ENCODE measurements at regions not wholly inside any gene's neighbourhood (a gene's known extent, or its start where the extent isn't known, plus 50 kb on each side); places are given as distances from the start of the nearest gene placed in this dataset.

GRCh38 chr19:28372576-28373247, 840.2 kb downstream of the UQCRFS1 start:
- Histone ChIP-seq H3K27ac (ENCODE audit: control insufficient read depth, insufficient read depth) (no peak overlapping the region), H3K9ac (ENCODE audit: control insufficient read depth, insufficient read depth, low read length) (no peak overlapping the region), H3K4me3 (no peak overlapping the region), H3K36me3 (ENCODE audit: control insufficient read depth in 2 of 2, insufficient read depth in 2 of 2, low read length in 1 of 2) (no peaks in the 10 kb centered on the region), H3K79me2 (ENCODE audit: control insufficient read depth, insufficient read depth, low read length) (no peaks in the 10 kb centered on the region), H3K9me3 (replicated peaks; ENCODE audit: control insufficient read depth, insufficient read depth, low read length) (no peaks in the 10 kb centered on the region), H3K27me3 (replicated peaks in 1 of 2; ENCODE audit: control insufficient read depth in 2 of 2, insufficient read depth in 2 of 2, low read length in 1 of 2) (no peaks in the 10 kb centered on the region), H4K20me1 (ENCODE audit: control insufficient read depth, insufficient read depth) (no peaks in the 10 kb centered on the region), H3K4me2 (ENCODE audit: control insufficient read depth, insufficient read depth) (no peak overlapping the region), H2AFZ (ENCODE audit: control insufficient read depth, low read depth, low read length) (no peak overlapping the region), H3K4me1 (ENCODE audit: control insufficient read depth, insufficient read depth, low read length) (no peaks in the 10 kb centered on the region)
- no peak for DNase-seq (ENCODE audit: low read depth, low spot score)
- ATAC-seq: no peak
- POLR2A ChIA-PET: no interaction called here
- RAD21 ChIA-PET (ENCODE audit: unreplicated experiment): no interaction called here
- CTCF ChIA-PET: interaction anchor here (0.6 to 1.2 kb wide), 3 partner anchors 15 to 137 kb away, joined by 3 to 5 read pairs (median 4); no protein-coding TSS in a partner anchor
- BruUV-seq (replicated peaks): no TSS peak
- SMC1A ChIA-PET (ENCODE audit: uncharacterized antibody, unreplicated experiment): no interaction called here
- WGBS (ENCODE audit: insufficient coverage, insufficient replicate concordance, low lambda C conversion rate, missing lambda C conversion rate): 2% methylated on average over 4 of the region's 4 CpGs
- in situ Hi-C loops (cut with MboI) (no loop called here), intact Hi-C loops (cut with micrococcal nuclease; ENCODE audit: unreplicated experiment) (no loop called here)
- TF ChIP-seq FOS (IDR thresholded peaks at IDR 0.05; ENCODE audit: borderline replicate concordance, extremely low read depth, insufficient read length): no peak
- no peak for TF ChIP-seq CBFB (IDR thresholded peaks at IDR 0.05; ENCODE audit: low read depth)
- TF ChIP-seq YY1 (IDR thresholded peaks at IDR 0.05; ENCODE audit: low read depth, low read length): no peak
- TF ChIP-seq ZBED1 (IDR thresholded peaks at IDR 0.05; ENCODE audit: borderline replicate concordance): no peak
- TF ChIP-seq SUPT20H (IDR thresholded peaks at IDR 0.05; ENCODE audit: borderline replicate concordance, control insufficient read depth, low read depth, low read length): no peak
- TF ChIP-seq IRF4 (IDR thresholded peaks at IDR 0.05; ENCODE audit: low read depth, low read length): no peak
- no peak for FAIRE-seq

GRCh38 chr19:28367146-28367545, 845.8 kb downstream of the UQCRFS1 start:
- Histone ChIP-seq H3K9me3 (replicated peaks; ENCODE audit: control insufficient read depth, insufficient read depth, low read length) (no peaks in the 10 kb centered on the region), H3K9ac (ENCODE audit: control insufficient read depth, insufficient read depth, low read length) (no peak overlapping the region), H3K79me2 (ENCODE audit: control insufficient read depth, insufficient read depth, low read length) (no peaks in the 10 kb centered on the region), H3K4me2 (ENCODE audit: control insufficient read depth, insufficient read depth) (no peak overlapping the region), H3K4me1 (ENCODE audit: control insufficient read depth, insufficient read depth, low read length) (no peaks in the 10 kb centered on the region), H3K27me3 (replicated peaks in 1 of 2; ENCODE audit: control insufficient read depth in 2 of 2, insufficient read depth in 2 of 2, low read length in 1 of 2) (no peaks in the 10 kb centered on the region), H2AFZ (ENCODE audit: control insufficient read depth, low read depth, low read length) (no peak overlapping the region), H4K20me1 (ENCODE audit: control insufficient read depth, insufficient read depth) (no peaks in the 10 kb centered on the region), H3K36me3 (ENCODE audit: control insufficient read depth in 2 of 2, insufficient read depth in 2 of 2, low read length in 1 of 2) (no peaks in the 10 kb centered on the region), H3K4me3 (no peak overlapping the region), H3K27ac (ENCODE audit: control insufficient read depth, insufficient read depth) (no peak overlapping the region)
- intact Hi-C loops (cut with micrococcal nuclease; ENCODE audit: unreplicated experiment) (no loop called here), in situ Hi-C loops (cut with MboI) (no loop called here)
- no TSS peak for BruUV-seq (replicated peaks)
- ChIA-PET SMC1A (ENCODE audit: uncharacterized antibody, unreplicated experiment) (no interaction called here), POLR2A (no interaction called here), RAD21 (ENCODE audit: unreplicated experiment) (interaction anchor here (1.2 kb wide), 1 partner anchor 342 kb away, joined by 3 read pairs; no protein-coding TSS in a partner anchor), CTCF (no interaction called here)
- WGBS (ENCODE audit: insufficient coverage, insufficient replicate concordance, low lambda C conversion rate, missing lambda C conversion rate): 0% methylated on average over 1 of the region's 1 CpG
- ATAC-seq: no peak
- FAIRE-seq: no peak
- DNase-seq (ENCODE audit: low read depth, low spot score): no peak
- TF ChIP-seq CEBPZ (IDR thresholded peaks at IDR 0.05; ENCODE audit: low read depth, low read length): no peak
- no peak for TF ChIP-seq REST (IDR thresholded peaks at IDR 0.05; ENCODE audit: low read depth, low read length)
- no peak for TF ChIP-seq PAX8 (IDR thresholded peaks at IDR 0.05)
- TF ChIP-seq CBX3 (IDR thresholded peaks at IDR 0.05; ENCODE audit: borderline replicate concordance, low read depth): no peak
- TF ChIP-seq RUNX3 (IDR thresholded peaks at IDR 0.05; ENCODE audit: low read length): no peak
- no peak for TF ChIP-seq CREM (IDR thresholded peaks at IDR 0.05; ENCODE audit: low read depth)
- TF ChIP-seq IKZF1 (conservative IDR thresholded peaks at IDR 0.05): no peak
